Gastroesophageal sphincter (tissue), 3 donors: ENCODE measurements at regions not wholly inside any gene's neighbourhood (a gene's known extent, or its start where the extent isn't known, plus 50 kb on each side); places are given as distances from the start of the nearest gene placed in this dataset.

Experiments used
- EP300 ChIP-seq: sonication (generic); formaldehyde crosslinking; IDR thresholded peaks from one replicate; pipeline ENCODE4 v1.6.1; 2017; ENCODE audit warnings: antibody characterized with exemption, mild to moderate bottlenecking
- POLR2A ChIP-seq, 2 donors: fragments of 450-650 bp; IDR thresholded peaks; one replicate each; pipeline ENCODE4 v1.6.1; 2017; ENCODE audit warnings: antibody characterized with exemption in 2 of 2, mild to moderate bottlenecking in 2 of 2, moderate library complexity in 1 of 2
- POLR2AphosphoS5 ChIP-seq: sonication (generic); formaldehyde crosslinking; IDR thresholded peaks from one replicate; pipeline ENCODE4 v1.6.1; 2017; ENCODE audit warnings: antibody characterized with exemption
- TF ChIP-seq, protein P1 (sequence below), 4 experiments: fragments of 200-600 bp in 2 of 4; fragments of 450-650 bp in 2 of 4; sonication (generic) in 1 of 4; IDR thresholded peaks; one replicate each; pipeline ENCODE4 v1.5.1; 2017 to 2019; ENCODE audit warnings: antibody characterized with exemption in 4 of 4, mild to moderate bottlenecking in 2 of 4, moderate library complexity in 2 of 4

DNA sequence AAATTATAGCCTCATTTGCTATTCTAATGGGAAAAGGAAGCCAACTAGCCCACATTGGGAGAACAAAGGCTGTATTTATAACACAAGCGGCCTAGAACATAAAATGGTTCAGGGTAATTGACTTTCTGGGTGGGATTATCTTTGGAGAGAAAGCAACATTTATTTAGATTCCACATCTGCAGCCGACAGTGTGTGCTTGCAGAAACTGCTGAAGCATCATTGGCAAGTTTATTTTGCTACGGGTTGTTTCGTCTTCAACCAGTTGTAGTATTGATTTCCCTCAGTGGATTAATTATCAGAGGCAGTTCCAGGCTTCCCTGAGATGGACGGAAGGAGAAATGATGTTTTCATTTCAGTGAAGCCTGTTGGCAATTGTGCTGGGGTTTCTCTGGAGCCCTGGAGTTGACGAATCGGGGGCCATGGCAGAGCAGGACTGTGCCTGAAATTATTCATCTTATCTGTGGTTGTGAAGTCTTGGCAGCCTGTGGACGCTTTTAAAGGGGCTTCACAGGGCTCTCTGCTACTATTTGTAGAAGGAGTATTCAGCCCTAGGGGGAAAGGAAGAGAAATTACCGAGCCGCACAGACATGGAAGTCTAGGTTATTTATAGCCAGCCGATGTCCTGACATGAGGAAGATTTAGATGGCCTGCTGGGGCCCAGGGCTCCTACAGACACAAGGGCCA lies 290.6 kb upstream of the IRX4 start:
- TF ChIP-seq, protein P1, sequence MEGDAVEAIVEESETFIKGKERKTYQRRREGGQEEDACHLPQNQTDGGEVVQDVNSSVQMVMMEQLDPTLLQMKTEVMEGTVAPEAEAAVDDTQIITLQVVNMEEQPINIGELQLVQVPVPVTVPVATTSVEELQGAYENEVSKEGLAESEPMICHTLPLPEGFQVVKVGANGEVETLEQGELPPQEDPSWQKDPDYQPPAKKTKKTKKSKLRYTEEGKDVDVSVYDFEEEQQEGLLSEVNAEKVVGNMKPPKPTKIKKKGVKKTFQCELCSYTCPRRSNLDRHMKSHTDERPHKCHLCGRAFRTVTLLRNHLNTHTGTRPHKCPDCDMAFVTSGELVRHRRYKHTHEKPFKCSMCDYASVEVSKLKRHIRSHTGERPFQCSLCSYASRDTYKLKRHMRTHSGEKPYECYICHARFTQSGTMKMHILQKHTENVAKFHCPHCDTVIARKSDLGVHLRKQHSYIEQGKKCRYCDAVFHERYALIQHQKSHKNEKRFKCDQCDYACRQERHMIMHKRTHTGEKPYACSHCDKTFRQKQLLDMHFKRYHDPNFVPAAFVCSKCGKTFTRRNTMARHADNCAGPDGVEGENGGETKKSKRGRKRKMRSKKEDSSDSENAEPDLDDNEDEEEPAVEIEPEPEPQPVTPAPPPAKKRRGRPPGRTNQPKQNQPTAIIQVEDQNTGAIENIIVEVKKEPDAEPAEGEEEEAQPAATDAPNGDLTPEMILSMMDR (IDR thresholded peaks at IDR 0.05), result no peak
- TF ChIP-seq POLR2A (IDR thresholded peaks at IDR 0.05) (no peak), POLR2AphosphoS5 (no peak), EP300 (no peak)
